HG03571 (cell line): ENCODE measurements at regions not wholly inside any gene's neighbourhood (a gene's known extent, or its start where the extent isn't known, plus 50 kb on each side); places are given as distances from the start of the nearest gene placed in this dataset.
"Not testable (repeated sequence)": the region's sequence is repeated elsewhere in the genome, so short reads cannot be mapped to it uniquely, and the experiment has no call there.

Experiments
- ATAC-seq: cut with Tn5 transposase; IDR thresholded peaks from one replicate; pipeline ENCODE4 v1.9.1; 2021; ENCODE audit not compliant: unreplicated experiment

DNA sequence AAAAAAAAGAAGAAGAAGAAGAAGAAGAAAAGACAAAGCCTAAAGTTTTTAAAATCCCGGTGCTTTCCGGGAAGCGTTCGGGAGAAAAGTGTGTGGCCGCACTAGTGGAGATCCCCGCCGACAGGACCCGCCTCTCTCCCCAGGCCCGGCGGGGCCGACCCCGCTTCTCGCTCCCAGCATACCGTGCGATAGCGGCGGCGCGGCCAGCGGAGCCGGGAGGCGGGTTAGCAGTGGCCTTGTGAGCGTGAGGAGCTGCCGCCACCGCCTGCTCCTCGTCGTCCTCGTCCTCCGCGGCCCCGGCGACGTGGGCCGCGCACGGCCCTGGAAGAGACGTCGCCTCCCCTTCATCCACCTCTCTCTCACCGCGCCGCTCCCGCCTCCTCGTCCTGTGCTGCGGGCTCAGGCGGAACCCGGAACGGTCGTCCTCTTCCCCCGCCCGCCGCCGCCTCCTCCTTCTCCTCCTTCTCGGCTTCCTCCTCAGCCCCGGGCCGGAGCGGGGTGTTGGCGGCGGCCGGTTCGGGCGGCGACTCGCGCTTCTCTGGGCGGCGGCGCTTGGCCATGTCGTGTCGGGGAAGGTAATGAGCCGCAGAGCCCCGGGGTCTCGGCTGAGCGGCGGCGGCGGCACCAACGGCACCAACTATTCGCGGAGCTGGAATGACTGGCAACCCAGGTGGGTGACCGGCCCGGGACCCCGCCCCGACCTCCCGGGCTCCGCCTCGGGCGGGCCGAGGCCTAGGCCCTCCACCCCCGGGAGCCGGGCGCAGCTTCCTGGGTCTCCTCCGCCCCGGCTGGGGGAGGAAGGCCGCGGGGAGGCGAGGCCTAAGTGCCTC lies 62.6 kb upstream of the CDR2 start:
- ATAC-seq: peak; percentile 75

DNA sequence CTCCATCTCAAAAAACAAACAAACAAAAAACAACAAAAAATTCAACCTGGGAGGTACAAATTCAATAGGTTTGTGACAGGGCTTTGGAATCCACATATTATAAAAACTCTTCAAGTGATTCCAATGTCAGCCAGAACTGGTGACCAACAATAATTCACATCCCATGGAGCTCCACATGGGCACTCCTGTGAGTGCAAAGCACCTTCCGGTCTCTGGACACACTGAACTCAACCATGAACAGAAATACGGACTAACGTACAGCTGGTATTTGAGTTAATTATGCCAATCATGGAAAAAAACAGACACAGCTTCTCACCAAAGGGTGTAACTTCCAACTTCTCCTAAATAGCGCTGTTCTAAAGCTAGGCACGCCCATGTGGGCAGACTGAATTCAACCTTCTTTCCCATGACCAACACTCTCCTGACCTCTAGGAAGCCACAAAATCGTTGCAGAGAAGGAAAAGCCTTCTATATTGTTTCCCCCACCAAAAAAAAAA lies 62.0 kb upstream of the CDR2 start:
- ATAC-seq: peak; percentile 42

DNA sequence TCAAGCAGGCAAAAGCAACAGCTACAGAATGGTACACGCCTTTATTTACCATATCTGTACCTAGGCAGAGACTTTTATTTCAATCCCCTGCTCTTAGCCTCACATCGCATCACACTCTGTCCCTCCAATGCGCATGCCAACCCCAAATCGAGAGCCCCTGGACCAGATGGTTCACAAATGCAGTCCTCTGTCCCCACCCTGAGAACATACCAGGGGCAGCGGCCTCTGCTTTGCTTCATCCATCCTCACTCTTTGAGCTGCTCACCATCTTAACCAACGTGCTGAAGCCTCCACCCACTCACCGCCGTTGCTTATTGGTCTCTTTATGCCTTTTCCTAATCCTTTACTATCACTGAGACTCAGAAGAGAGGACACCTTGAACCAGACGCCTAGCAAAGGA lies 56.9 kb upstream of the CDR2 start:
- not testable (repeated sequence) for ATAC-seq

DNA sequence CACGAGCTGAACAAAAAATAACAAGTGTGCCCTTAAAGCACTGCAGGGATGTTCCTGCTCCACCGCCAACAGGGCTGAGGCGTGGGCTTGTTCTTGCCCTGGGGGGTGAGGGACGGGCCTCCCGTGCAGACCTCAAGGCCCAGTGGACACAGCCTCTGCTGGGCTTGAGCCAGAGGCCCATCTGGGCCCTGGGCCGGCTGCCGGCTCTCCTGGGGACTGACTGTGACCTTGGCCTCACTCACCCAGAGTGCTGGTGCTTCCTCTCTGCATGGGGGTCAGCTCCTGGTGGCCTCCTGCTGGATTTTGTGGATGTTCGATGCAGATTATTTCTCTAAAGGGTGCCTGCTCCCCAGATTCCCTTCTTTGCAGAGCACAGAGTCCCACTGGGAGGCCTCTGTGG lies 54.2 kb upstream of the CDR2 start:
- ATAC-seq: no peak

DNA sequence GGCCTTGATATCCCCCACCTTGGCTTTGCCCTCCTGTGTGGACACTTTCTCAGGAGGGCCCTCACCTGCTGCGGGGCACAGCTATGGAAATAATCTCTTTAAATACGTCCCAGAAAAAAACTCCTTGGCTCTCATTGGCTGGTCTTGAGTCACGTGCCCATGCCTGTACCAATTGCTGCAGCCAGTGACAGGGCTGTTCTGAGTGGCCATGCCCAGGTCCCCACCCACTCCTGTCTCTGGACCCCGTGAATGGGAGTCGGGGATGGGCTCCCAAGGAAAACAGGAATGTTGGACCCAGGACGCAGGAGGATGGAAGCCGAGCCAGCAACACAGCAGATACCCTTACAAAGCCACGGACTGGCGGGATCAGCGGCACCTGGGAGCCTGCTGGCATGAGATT lies 53.1 kb upstream of the CDR2 start:
- no peak for ATAC-seq

DNA sequence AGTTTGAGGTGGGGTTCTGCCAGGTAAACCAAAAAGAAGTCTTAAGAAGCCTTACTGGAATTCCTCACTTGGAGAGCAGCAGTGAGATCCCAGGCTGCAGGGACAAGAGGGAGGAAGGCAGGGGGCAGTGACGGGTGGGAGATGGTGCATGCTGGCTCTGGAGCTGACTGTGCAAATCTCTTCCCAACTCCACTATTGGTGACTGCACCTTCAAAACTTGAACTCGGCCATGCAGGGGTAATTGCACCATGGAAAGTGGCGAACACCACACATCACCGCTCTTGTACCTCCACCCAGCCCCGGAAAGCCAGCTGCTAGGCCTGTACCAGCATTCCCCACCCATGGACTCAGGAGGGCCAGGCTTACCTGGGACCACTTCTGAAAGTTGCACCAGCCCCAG lies 51.4 kb upstream of the CDR2 start:
- no peak for ATAC-seq

DNA sequence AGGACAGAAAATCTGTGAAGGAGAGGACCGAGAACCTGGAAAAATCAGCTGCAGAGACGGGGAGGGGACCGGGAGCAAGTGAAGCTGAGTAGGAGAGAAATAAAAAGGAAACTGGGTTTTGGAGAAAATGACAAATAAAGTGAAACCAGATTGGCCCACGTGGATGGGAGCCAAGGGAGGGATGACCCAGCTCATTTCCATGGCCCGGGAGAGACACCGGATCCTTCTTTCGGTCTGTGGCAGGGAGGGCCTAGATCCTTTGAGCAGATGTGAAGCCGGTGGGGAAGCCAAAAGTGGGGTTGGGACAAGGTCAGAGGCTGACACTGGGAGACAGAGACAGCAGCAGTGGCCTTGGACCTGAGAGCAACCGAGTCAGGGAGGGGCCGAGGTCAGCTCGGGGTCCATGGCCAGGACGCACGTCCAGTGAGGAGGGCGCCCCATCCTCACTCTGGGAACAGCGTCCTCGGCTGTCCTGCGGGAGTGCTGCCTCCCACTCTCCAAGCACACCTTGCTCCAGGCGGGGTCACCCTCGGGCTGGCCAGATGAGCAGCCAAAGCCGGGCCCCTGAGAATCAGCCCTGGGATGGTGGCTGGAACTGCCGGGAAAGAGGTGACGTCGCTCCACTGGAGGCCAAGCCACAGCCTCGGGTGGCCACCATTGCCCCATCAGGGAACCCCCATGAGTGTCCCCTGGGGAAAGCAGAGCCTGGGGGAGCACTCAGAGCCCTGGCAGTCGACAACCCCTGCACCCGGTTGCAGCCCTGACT lies 50.8 kb upstream of the CDR2 start:
- ATAC-seq: no peak

DNA sequence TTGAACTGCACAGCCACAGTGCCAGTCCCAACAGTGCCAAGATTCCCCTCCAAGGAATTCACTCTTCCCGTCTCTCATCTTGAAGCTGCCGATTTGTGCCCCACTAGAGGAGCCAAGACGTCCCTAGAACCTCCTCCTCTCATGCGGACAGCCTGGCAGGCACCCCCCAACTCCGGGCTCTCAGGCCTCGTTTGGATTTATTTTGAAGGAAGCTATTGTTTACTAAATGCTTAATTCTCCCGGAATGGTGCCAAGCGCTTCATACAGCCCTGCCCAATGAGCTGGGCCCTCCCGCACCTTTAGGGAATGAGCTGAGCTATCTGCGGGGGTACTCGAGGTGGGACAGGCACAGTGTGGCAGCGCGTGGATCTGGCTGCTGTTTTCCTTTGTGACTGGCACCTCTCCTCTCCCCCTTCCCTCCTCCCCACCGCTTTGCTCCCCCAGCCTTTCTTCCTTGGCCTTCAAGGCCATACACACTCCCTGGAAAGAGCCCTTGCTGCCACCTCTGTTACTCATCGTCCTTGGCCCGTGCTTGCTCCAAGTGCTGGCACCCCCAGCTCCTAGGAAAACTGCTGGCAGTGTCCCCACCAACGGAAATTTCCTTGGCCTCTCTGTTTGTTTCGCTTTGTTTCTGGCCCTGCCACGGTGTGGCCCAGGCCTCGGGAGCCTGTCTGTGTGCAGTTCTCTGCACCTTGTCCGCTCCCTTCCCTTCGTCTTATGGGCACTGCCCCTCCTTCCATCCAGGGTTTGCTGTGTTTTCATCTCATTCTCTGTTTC lies 49.9 kb upstream of the CDR2 start:
- no peak for ATAC-seq
